Pancreas (tissue), 10 donors: ENCODE measurements at regions not wholly inside any gene's neighbourhood (a gene's known extent, or its start where the extent isn't known, plus 50 kb on each side); places are given as distances from the start of the nearest gene placed in this dataset.

Experiments used
- ATAC-seq, 4 donors: fragments of 200-7000 bp; cut with Tn5 transposase; one replicate each; pipeline versions ENCODE4 v1.8.0 to v1.9.1; 2020; ENCODE audit warnings: mild to moderate bottlenecking in 4 of 4, moderate library complexity in 4 of 4
- DNase-seq, 6 donors: peaks; one replicate each; pipeline ENCODE4 v3.0.0-alpha.2; 2020
- FAIRE-seq: peaks from 2 replicates; lab custom pipeline; 2012; peaks lifted over from hg19 to GRCh38; lab: Jason Lieb, UNC
- H3K27ac ChIP-seq, 4 donors: fragments of 200-600 bp; sonication (generic); 1 replicate in 3 of 4; 2 replicates in 1 of 4; pipeline versions ENCODE4 v1.5.0 to v1.8.0; 2020
- H3K27me3 ChIP-seq, 4 donors: fragments of 200-600 bp; one replicate each; pipeline ENCODE4 v1.8.0; 2021
- H3K36me3 ChIP-seq, 3 donors: fragments of 200-600 bp; sonication (generic) in 1 of 3; one replicate each; pipeline versions ENCODE4 v1.5.0 to v1.8.0; 2020 to 2021
- H3K4me1 ChIP-seq, 3 donors: fragments of 200-600 bp; one replicate each; pipeline ENCODE4 v1.8.0; 2021
- H3K4me3 ChIP-seq, 4 donors: fragments of 200-600 bp; sonication (generic) in 2 of 4; one replicate each; pipeline versions ENCODE4 v1.5.0 to v1.8.0; 2020 to 2021
- H3K9me3 ChIP-seq, 4 donors: fragments of 200-600 bp; one replicate each; pipeline ENCODE4 v1.8.0; 2021
- CTCF ChIP-seq, 4 donors: fragments of 200-600 bp; sonication (generic) in 3 of 4; IDR thresholded peaks; one replicate each; pipeline versions ENCODE4 v1.5.0 to v1.8.0; 2021; ENCODE audit warnings: antibody characterized with exemption in 4 of 4
- WGBS, 2 donors: extraction: QIAGEN DNeasy Blood & Tissue Kit; methylation state at CpG; one replicate each; pipeline ENCODE4 v1.1.7; 2013; 5-methylcytosine and 5-hydroxymethylcytosine counted together
- intact Hi-C, 3 donors: fragments of 100-400 bp; cut with DNase I; formaldehyde crosslinking; loops; one replicate each; pipeline versions ENCODE4 v1.11.1 to v1.14.2; 2022
- donor health status: healthy with polysubstance abuse.
- donor health status: DM: no; HTN: no; CAD: no; lungs with moderate emphysema.
- donor health status: DM: no; HTN: no; CAD: no.
- donor health status: control.
- donor health status: control.
- donor health status: Bipolar disorder and iron deficiency.
- donor health status: DM: yes; HTN: yes; CAD: no.
- donor health status: DM: no; HTN: no; CAD: no.
- donor health status: DM: no; HTN: no; CAD: no.
- donor health status: DM: yes; HTN: yes; CAD: no.

GRCh38 chr5:174527916-174528540 is 196.4 kb upstream of the MSX2 start:
- Histone ChIP-seq H3K4me3 (no peak overlapping the region), H3K27me3 (no peaks in the 10 kb centered on the region), H3K9me3 (no peaks in the 10 kb centered on the region), H3K36me3 (no peaks in the 10 kb centered on the region), H3K4me1 (peaks cover 0 to 8% (median 0%) of the 10 kb centered on the region in 3 donors), H3K27ac (no peak overlapping the region)
- intact Hi-C loops, result no loop called here
- ATAC-seq (no peak), FAIRE-seq (no peak), DNase-seq (no peak)
- no peak for TF ChIP-seq CTCF (IDR thresholded peaks at IDR 0.05)
- 52 to 58% methylated on average over 11 of the region's 11 CpGs for WGBS, 2 donors

- intact Hi-C loops, result no loop called here
- DNase-seq (no peak), ATAC-seq (no peak), FAIRE-seq (no peak)
- H3K27ac ChIP-seq, result no peak overlapping the region
- WGBS, 2 donors, result 47 to 68% methylated on average over 6 of the region's 6 CpGs
- no peaks in the 10 kb centered on the region for H3K36me3 ChIP-seq
- H3K4me1 ChIP-seq, result peaks cover 0 to 8% (median 0%) of the 10 kb centered on the region in 3 donors
- no peak for TF ChIP-seq CTCF (IDR thresholded peaks at IDR 0.05)
- H3K27me3 ChIP-seq, result no peaks in the 10 kb centered on the region
- no peak overlapping the region for H3K4me3 ChIP-seq
- no peaks in the 10 kb centered on the region for H3K9me3 ChIP-seq
These were observed 195.4 kb upstream of the MSX2 start for GRCh38 chr5:174528821-174529544.

- Histone ChIP-seq H3K4me1 (peaks cover 0 to 8% (median 0%) of the 10 kb centered on the region in 3 donors), H3K36me3 (no peaks in the 10 kb centered on the region), H3K9me3 (no peaks in the 10 kb centered on the region), H3K27me3 (no peaks in the 10 kb centered on the region), H3K27ac (no peak overlapping the region), H3K4me3 (no peak overlapping the region)
- WGBS, 2 donors, result 81% methylated on average over 9 of the region's 9 CpGs
- DNase-seq, result no peak
- no peak for FAIRE-seq
- intact Hi-C loops, result no loop called here
- TF ChIP-seq CTCF (IDR thresholded peaks at IDR 0.05), result no peak
- no peak for ATAC-seq
These were observed 194.3 kb upstream of the MSX2 start for GRCh38 chr5:174529925-174530681.

DNA sequence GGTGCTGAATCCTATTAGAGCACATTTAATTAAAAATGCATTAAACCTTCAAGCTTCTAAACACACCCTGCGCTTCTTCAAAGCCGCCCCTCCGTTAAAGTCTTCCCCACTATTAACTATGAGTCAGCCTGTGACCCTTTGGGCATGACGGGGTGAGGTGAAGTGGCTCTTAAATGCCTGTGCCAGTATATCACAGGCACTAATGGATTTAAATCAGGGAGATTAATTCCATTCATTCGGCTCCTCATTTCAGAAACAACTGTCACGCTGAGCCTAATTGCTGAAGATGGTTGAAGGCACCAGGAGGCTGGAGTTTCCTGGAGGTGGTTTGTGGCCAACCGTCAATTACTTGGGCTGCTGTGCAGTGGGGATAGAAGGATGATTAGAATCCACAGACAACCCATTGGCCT is 192.6 kb upstream of the MSX2 start:
- H3K4me1 ChIP-seq, result peaks cover 0 to 8% (median 0%) of the 10 kb centered on the region in 3 donors
- FAIRE-seq (no peak), DNase-seq (no peak), ATAC-seq (no peak)
- no peaks in the 10 kb centered on the region for H3K9me3 ChIP-seq
- H3K27ac ChIP-seq, result no peak overlapping the region
- H3K4me3 ChIP-seq, result no peak overlapping the region
- intact Hi-C loops, result no loop called here
- H3K36me3 ChIP-seq, result no peaks in the 10 kb centered on the region
- TF ChIP-seq CTCF (IDR thresholded peaks at IDR 0.05), result no peak
- H3K27me3 ChIP-seq, result no peaks in the 10 kb centered on the region
- 78% methylated on average over 7 of the region's 7 CpGs for WGBS, 2 donors
